Pulmonary artery endothelial cell (primary cell): ENCODE measurements at regions not wholly inside any gene's neighbourhood (a gene's known extent, or its start where the extent isn't known, plus 50 kb on each side); places are given as distances from the start of the nearest gene placed in this dataset.

Experiments
- DNase-seq: peaks from one replicate; pipeline ENCODE4 v3.0.0-alpha.2; 2011; ENCODE audit warnings: low read depth, low spot score

DNA sequence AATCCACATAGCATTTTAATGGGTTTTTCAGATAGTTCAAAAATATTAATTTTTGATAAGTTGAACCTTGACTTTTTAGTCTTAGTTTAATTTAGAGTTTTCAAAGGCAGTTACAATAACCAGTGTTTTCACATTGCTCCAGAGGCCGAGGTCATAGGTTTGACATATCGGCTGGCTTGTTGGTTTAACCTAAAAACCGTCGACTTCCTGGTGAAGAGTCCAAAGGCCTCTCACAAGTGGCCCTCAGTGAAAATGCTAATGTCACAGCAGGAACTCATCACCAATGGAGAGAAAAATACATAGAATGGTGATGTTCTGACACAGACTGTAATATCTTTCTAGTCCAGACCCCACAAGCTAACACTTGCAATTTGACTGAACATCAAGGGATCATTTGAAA is 642.3 kb downstream of the PLOD2 start:
- no peak for DNase-seq

- DNase-seq: no peak
These were observed 641.5 kb downstream of the PLOD2 start for GRCh38 chr3:145519398-145520047.

DNA sequence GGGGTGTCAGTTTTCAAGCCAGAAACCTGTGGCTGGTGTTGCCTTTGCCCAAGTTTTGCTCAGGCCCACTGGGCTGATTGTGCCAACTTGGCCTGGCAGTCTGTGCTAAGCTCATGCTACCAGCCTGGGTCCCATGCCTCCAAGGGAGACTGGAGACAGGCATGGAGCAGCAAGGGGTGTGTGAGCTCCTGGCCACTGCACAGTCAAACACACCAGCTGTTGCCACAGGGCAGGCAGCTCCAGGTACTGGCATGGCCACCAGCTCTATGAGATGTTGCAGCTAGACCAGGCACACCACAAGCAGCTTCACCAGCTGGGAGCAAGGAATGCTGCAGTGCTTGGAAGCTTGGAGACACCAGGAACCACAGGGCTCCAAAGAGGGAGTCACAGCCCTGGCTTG is 638.8 kb downstream of the PLOD2 start:
- no peak for DNase-seq

DNA sequence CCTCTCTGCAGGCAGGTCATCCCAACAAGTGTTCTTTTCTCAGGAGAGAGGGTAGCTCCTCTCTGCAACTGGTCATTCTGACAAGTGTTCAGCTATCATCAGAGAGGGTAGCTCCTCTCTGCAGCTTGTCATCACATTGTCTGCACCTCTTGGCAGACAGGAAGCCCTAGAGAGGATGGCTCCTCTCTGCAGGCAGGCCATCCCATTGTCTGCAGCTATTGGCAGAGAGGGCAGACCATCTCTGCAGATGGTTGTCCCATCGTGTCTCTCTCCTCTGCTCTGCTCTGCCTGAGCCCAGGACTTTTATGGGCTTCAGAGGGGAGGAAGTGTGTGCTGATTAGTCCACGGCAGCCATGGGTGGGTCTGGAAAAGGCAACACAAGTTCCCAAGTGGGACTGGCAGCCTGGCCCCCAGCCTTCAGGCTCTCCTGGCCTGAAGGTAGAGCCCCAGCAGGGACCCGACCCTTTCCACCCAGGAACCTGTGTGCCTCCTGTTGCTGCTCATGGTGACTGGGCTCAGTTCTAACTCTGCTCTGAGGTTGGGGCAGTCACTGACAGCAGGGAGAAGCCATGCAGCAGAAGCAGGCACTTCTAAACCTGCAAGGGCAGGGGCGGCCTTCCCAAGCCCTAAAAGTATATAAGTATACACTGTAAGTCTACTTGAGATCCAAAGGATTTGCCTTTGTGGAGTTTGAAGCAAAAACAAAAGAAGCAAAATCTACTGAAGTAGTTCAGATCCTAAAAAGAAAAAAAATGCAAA is 637.9 kb downstream of the PLOD2 start:
- no peak for DNase-seq

DNA sequence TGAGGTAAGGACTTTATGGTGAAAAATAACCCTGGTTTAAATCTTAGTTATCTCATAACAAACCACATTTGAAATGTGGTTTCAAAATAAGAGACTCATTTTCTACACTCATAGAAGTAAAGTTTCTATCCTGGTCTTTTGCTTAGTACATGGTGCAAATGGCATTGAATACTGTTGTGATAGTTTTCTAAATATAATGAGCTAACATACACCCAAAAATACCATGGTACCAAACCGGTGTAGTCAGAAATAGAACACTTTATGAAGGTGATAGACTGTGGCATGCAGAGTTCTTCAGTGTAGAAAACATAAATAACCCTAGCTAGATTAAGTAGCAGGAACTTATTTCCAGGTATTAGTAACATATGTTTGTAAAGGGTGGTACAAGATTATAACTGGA is 629.4 kb downstream of the PLOD2 start:
- no peak for DNase-seq

DNA sequence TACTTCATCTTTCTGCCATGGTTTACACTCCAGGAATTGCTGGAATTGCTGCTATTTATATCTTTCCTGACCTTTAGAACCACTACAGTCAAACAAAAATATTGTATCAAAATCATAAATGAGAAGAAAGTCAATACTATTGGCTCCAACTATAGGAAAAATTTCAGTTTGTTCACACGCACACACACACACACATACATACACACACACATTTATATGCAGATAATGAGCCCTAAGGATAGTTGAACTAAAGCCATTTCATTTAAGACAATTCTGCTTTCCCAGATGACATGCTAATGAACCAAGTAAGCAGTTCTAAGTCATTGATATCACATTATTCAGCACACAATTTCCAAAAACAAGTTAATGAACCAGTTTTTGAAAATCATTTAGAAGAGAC is 627.3 kb downstream of the PLOD2 start:
- no peak for DNase-seq

DNA sequence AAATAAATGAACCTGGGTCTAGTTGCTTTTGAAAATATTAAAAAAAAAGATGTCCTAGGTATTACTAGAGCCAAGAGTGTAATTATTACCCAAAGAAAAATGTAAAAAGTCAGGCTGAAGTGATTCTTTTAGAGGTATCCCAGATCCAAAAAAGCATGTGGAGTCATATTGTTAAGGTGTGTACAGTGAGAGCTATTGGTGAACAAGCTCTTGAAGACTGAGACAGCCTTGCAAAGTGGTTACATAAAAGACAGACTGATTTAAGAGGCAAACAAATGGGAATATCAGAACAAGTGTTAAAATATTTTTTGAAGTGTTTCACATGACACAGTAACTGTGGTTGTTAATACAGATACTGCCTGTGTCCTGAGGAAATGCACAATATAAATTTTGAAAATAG is 624.5 kb downstream of the PLOD2 start:
- no peak for DNase-seq

- DNase-seq: no peak
These were observed 610.5 kb downstream of the PLOD2 start for GRCh38 chr3:145550522-145550921.

DNA sequence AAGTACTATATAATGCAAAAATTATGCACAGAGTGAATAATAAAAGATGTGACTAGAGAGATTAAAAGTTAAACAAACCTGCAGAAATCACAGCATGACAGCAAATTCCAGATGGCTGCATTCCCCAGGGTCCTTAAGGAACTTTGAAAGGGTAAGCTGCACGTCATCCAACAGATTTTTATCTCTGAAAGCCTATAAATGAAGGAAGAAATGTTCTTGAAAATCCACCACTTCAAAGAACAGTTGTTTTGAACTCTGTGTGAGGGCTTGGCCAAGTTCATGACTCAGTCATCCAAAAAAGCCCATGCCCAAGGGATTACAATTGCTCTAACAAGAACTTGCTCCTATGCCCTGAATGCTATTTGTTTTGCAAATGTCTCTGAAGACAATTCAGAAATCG is 603.6 kb downstream of the PLOD2 start:
- no peak for DNase-seq

DNA sequence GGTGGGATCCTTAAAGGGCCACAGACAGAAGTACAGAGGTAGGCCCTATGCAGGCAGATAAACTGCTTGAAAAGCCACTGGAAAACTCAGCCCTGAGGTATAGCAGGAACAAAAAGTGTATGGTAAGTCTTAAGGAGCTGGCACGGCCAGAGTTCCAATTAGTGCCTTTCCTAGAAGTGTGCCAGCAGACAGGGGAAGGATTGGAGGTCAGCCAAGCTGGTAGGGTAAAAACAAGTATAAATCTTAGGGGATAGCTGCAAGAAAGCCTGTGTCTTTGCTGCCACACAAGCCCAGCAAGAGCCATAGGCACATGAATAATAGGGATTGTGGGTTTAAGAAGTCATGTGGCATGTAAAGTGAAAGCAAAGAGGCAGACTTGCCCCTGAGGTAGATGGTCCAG is 582.5 kb downstream of the PLOD2 start:
- DNase-seq: no peak

DNA sequence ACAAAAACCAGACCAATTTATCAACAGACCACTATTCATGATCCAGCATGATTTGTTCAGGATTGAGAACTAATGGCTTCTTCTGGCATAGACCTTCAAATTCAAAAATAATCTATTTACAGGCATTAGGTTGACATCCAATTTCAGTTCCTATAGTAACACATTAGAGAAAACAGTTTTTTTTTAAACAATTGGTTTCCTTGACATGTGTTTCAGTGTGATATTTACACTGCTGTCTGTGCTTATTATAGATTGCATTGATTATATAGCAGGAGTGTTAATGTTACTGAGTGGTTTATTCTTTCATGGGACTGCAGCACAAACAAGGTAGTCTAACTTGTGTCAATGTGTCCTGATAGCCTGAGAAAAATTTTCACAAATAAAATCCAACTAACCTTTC is 579.3 kb downstream of the PLOD2 start:
- DNase-seq: no peak

DNA sequence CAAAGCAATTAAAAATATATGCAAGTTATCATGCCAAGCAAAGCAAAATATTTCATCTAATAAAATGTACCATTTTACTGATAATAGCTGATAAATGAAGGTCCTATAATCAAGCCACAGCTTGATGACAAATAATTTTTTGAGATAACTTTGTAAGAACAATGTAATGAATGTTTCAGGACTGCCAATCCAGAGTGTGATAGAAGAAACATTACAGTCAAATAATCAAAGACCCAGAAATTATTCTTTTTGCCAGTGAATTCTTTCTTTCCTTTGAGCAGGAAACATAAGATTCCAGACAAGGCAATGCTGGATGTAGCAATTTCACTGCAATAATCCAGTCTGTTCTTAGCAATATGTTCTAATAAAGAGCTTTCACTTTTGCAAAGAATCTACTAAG is 556.1 kb downstream of the PLOD2 start:
- DNase-seq: no peak

DNA sequence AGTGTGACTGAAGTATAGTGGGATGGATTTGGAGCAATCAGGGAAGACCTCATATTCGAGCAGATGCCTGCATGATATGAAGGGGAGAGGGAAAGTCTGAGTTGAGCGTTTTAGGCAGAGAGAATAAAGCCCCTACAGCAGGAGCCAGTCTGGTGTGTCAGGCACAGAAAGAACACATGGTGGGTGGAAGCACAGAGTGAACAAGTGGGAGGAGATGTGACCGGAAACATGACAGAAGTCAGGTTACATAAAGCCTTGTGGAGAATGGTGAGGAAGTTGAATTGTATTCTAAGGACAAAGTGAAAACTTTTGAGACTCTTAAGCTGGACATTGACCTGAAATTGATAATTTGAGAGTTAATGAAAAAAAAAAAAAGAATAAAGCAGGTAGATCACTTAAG is 541.0 kb downstream of the PLOD2 start:
- DNase-seq: no peak

GRCh38 chr3:145620486-145620885 is 540.5 kb downstream of the PLOD2 start:
- DNase-seq: no peak

GRCh38 chr3:145623349-145623748 is 537.6 kb downstream of the PLOD2 start:
- no peak for DNase-seq

- no peak for DNase-seq
These were observed 532.8 kb downstream of the PLOD2 start for GRCh38 chr3:145628211-145628610.

GRCh38 chr3:145637105-145637504 is 523.9 kb downstream of the PLOD2 start:
- no peak for DNase-seq

DNA sequence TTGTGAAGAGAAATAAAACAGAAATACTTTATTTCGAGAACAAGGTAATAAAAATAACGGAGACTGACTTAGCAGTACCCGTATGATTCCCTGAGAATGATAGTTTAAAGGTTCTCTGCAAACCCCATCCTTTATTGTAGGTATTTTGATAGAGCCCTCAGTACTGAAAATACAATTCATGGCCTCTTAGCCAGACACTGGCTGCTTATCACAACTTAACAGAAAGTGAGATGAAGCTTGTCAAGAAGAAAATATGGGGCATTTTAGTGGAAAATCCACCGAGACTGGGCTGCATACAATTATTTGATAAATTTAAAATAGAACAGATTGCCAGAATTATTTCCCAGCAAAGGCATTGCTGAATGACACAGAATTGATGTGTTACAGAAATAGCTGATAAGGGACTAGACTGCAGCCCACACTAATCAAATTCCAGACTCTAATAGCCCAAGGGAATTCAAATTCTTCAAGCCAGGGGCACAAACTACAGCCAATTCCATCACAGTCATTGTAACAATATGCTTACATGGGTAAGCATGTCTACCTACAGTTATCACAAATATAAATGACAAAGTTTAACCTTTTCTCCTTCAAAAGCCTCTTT is 521.9 kb downstream of the PLOD2 start:
- DNase-seq: no peak

DNA sequence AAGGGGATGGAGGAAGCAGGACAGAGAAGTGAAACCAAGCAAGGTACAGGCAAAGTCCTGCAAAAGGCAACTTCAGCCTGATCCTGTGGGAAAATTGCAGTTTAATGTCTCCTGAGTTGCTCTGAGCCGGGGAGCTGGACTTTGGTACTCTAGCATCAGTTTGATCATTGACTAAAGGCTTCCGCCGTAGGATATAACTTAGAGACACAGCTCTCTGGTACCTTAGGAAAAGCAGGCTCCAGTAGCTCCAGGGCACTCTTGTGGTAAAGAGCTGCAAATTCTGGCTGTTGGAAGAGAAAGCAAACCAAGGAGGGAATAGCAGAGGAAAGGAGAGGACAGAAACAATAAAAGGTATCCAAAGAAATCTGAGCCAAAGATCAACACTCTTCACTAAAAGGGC is 521.1 kb downstream of the PLOD2 start:
- DNase-seq: no peak

DNA sequence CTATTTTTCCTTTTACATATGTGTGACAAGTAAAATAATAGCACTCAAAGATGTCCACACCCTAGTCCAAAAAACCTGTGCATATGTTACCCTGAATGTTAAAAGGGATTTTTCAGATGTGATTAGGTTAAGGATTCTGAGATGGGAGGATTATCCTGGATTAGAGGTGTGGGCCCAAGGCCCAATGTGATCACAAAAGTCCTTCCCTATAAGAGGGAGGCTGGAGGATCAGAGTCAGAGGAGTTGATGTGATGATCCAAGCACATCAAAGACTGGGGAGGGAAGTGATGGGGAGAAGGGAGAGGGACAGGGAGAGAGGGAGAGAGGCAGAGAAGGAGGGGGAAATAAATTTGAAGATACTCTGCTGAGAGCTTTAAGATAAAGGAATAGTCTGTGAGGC is 512.6 kb downstream of the PLOD2 start:
- no peak for DNase-seq

DNA sequence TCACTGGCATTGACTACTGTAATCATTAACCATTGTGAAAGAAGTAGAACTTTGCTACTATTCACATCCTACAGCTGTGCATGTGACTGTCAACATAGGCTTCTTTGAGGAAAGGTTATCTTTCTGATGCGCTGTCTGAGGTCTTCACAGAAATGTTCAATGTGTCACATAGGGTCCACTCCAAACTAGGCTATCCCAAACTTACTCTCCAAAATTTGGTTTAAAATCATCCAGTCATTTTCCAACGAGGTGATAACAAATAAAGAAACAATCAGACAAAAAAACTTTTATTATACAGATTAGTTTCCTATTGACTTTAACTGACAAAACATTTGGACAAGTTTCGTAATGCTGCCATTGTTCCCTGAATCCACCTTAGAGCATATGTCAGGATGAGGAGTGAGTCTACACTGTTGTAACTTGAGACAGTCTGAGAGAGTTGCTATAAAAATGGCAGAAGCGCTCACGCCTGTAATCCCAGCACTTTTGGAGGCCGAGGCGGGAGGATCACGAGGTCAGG is 511.6 kb downstream of the PLOD2 start:
- no peak for DNase-seq

GRCh38 chr3:145650170-145650569 is 510.8 kb downstream of the PLOD2 start:
- DNase-seq: no peak

- no peak for DNase-seq
These were observed 489.9 kb downstream of the PLOD2 start for GRCh38 chr3:145671121-145671520.
